ENCODE measurements at regions not wholly inside any gene's neighbourhood (a gene's known extent, or its start where the extent isn't known, plus 50 kb on each side); places are given as distances from the start of the nearest gene placed in this dataset.

DNA sequence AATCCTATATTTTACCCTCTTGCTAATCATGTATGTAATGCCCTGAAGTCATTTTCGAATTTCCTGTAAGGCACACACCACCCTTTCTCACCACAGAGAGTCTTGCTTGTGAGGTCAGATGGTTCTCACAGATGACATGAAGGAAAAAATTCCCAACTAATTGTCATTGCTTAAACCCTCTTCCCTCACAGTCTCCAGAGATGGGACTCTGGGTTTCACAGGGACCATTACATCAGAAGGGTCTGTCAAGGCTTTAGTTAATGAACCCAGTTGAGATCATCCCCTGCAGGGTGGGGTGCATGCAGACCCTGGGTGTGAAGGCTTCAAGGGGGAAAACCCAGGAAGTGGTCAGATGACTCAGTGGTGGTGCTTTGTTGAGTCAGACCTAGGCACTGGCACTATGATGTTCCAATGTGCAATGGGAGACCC is 229.6 kb downstream of the BCAT1 start:
- no peak for DNase-seq
- Histone ChIP-seq H3K4me3 (no peak overlapping the region), H3K9me3 (no peaks in the 10 kb centered on the region), H3K27me3 (no peaks in the 10 kb centered on the region), H3K4me1 (no peaks in the 10 kb centered on the region), H3K27ac (no peak overlapping the region), H3K36me3 (ENCODE audit: low read depth, missing control alignments) (no peaks in the 10 kb centered on the region)
- TF ChIP-seq POLR2A (IDR thresholded peaks at IDR 0.05) = no peak
- TF ChIP-seq, protein P1, sequence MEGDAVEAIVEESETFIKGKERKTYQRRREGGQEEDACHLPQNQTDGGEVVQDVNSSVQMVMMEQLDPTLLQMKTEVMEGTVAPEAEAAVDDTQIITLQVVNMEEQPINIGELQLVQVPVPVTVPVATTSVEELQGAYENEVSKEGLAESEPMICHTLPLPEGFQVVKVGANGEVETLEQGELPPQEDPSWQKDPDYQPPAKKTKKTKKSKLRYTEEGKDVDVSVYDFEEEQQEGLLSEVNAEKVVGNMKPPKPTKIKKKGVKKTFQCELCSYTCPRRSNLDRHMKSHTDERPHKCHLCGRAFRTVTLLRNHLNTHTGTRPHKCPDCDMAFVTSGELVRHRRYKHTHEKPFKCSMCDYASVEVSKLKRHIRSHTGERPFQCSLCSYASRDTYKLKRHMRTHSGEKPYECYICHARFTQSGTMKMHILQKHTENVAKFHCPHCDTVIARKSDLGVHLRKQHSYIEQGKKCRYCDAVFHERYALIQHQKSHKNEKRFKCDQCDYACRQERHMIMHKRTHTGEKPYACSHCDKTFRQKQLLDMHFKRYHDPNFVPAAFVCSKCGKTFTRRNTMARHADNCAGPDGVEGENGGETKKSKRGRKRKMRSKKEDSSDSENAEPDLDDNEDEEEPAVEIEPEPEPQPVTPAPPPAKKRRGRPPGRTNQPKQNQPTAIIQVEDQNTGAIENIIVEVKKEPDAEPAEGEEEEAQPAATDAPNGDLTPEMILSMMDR (IDR thresholded peaks at IDR 0.05) = no peak
- 83 to 100% methylated on average over 1 of the region's 1 CpG for WGBS, 2 donors
- intact Hi-C loops (cut with DNase I; ENCODE audit: low total_unique reads) = no loop called here

DNA sequence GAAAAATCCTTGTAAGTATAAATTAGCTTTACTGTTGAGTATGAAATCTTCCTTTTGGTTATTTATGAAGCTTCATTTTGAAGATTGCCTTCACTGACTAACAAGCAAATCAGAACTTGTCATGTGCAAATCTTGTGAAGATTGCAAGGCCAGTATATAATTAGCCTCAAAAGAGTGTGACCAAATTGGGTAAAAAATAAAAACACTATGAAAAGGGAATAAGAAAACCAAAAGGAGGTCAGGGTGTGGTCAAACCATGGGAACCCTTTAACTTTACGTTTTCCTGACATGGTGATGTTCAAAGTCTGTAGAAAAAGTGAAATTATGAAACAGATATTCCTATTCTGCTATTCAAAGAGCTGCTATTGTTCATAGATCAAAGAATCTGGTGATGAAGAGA is 230.3 kb downstream of the BCAT1 start:
- intact Hi-C loops (cut with DNase I; ENCODE audit: low total_unique reads) = no loop called here
- no peak for DNase-seq
- no peaks in the 10 kb centered on the region for H3K36me3 ChIP-seq (ENCODE audit: low read depth, missing control alignments)
- H3K27ac ChIP-seq = no peak overlapping the region
- no peaks in the 10 kb centered on the region for H3K9me3 ChIP-seq
- H3K4me3 ChIP-seq = no peak overlapping the region
- no peaks in the 10 kb centered on the region for H3K4me1 ChIP-seq
- 0% methylated on average over 1 of the region's 1 CpG for WGBS, 2 donors
- H3K27me3 ChIP-seq = no peaks in the 10 kb centered on the region
- TF ChIP-seq, protein P1 (IDR thresholded peaks at IDR 0.05) = no peak
- no peak for TF ChIP-seq POLR2A (IDR thresholded peaks at IDR 0.05)

DNA sequence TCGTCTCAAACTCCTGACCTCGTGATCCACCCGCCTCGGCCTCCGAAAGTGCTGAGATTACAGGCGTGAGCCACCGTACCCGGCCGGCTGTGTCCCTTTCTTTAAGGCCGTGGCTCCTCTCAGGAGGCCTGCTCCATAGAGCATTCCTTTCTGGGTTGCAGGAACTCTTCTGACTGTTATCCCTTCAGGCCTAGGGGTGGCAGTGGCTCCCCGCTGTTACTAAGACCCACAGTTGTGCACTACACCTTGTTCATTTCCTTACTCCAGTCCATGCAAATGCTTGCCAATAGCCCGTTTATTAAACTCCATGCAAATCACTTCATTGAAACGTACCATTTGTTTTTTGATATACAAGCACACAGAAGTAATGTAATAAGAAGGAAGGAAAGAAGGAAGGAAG is 234.7 kb downstream of the BCAT1 start:
- TF ChIP-seq, protein P1 (IDR thresholded peaks at IDR 0.05) = no peak
- TF ChIP-seq POLR2A (IDR thresholded peaks at IDR 0.05) = no peak

DNA sequence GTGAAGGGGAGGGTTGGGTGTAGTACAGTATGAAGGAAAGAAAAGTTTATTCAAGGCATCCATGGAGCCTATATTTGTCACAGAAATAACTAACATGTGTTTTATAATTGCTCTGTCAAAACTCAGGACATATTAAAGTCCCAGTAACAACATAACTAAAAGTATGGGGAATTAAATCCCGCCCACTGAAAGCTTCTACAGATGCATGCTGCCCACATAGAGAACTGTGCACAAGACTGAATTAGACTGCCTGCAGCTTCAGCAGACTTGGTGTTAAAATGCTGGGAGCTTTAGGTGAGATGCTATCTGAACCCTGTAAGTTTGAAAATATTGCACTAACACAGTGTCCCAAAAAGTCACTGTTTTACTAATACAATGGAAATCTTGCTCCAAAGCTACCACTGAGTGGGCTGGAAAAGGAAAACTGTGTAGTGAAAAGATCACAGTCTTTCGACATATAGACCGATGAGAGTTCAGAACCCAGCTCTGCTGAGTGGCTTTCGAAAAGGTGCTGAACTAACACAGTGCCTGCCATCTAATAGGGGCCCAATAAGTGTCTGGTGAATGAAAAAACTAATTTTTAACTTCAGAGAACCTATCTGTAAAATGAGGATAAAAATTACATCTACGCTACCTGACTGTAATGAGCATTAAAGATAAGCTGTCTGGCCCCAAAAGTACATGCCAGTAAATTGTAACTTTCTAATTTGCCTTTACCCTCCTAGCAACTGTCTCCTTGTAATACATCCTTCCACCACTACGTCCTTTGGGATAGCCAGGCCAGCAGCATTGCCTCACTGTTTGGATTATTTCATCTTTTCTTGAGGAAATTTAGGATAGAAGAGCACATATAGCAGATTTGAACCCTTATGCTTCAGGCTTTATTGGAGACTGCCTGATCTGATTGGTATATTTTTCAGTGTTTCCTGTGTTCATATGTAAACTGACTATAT is 237.6 kb downstream of the BCAT1 start:
- no peaks in the 10 kb centered on the region for H3K4me1 ChIP-seq
- no peak for TF ChIP-seq POLR2A (IDR thresholded peaks at IDR 0.05)
- TF ChIP-seq, protein P1 (IDR thresholded peaks at IDR 0.05) = no peak
- 88 to 95% methylated on average over 6 of the region's 6 CpGs for WGBS, 2 donors

More for the DNA sequence above, 234.7 kb downstream of the BCAT1 start:
- Histone ChIP-seq H3K4me3 (no peak overlapping the region), H3K36me3 (ENCODE audit: low read depth, missing control alignments) (no peaks in the 10 kb centered on the region), H3K27me3 (no peaks in the 10 kb centered on the region), H3K4me1 (no peaks in the 10 kb centered on the region), H3K9me3 (no peaks in the 10 kb centered on the region), H3K27ac (no peak overlapping the region)
- intact Hi-C loops (cut with DNase I; ENCODE audit: low total_unique reads) = no loop called here
- DNase-seq = no peak
- 91 to 96% methylated on average over 11 to 13 of the region's 13 CpGs for WGBS, 2 donors

More for the DNA sequence above, 237.6 kb downstream of the BCAT1 start:
- intact Hi-C loops (cut with DNase I; ENCODE audit: low total_unique reads) = no loop called here
- no peaks in the 10 kb centered on the region for H3K9me3 ChIP-seq
- no peak for DNase-seq
- no peaks in the 10 kb centered on the region for H3K36me3 ChIP-seq (ENCODE audit: low read depth, missing control alignments)
- no peaks in the 10 kb centered on the region for H3K27me3 ChIP-seq
- no peak overlapping the region for H3K4me3 ChIP-seq
- no peak overlapping the region for H3K27ac ChIP-seq
